ENCODE measurements at regions not wholly inside any gene's neighbourhood (a gene's known extent, or its start where the extent isn't known, plus 50 kb on each side); places are given as distances from the start of the nearest gene placed in this dataset.
A peak's percentile ranks its signal among the peaks of the same experiment; 100 is the strongest.

DNA sequence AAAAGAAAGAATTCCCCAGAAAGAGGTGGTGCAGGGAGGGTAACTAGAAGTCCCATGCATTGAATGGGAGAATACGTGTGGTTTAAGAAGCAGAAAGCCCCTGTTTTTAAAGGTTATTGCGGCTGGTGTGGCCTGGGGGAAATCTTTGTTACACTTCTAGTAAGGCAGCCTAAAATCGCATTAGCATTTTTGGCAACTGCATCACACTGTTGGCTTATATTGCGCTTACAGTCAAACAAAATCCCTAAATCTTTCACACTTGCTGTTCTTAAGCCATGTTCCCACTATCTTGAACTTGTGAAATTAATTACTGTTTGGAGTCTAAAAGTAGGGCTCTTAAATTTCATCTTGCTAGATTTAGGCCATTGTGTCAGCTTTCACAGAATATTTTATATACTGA is 66.0 kb upstream of the GOLIM4 start:
- peak overlapping the region in 2 of 21 experiments; percentile 36 to 50 for H3K27ac ChIP-seq
- H3K4me3 ChIP-seq, result no peak overlapping the region

DNA sequence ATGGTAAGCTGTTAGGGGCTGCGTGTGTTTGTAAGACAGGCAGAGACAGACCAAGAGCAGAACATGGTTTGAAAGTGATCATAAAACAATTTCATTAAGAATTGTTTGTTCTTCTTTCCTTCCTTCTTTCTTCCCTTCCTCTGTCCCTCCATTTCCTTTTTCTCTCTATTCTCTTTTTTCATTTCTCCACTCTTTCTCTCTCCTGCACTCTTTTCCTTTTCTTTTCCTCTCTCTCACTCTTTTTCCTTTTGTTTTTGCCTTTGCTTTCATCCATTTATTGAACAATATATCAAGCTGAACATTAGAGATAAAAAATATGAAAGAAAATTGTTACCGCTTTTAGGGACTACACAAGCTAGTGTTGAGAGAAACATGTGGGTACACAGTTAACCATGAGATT is 62.2 kb upstream of the GOLIM4 start:
- Histone ChIP-seq H3K27ac (no peak overlapping the region), H3K4me3 (no peak overlapping the region)

DNA sequence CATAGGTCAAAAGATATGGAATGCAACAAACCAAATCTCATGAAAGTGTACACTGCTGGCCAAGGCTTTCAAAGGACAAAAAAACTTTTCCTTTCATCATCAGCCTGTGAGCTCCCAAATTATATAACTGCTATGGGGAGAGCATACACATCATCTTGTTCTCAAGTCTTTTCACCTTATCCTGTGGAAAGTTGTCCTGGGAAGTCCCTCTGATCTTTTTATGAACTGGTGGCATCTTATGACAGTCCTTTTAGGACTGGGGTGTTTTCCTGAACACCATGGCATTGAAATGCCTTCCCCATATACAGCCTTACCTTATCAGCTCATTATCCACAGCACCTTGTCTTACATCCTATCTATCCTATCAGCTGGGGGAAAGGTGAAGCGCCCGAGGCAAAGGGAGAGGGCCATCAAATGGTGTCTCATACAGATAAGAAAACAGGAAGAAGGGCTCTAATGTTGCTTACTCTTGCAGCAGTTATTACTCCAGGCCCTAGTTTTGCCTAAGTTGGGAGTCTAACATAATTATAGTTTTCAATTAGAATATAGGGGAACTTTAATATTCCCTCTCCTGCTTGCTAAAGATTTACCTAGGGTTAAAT is 61.5 kb upstream of the GOLIM4 start:
- H3K27ac ChIP-seq, result no peak overlapping the region
- no peak overlapping the region for H3K4me3 ChIP-seq

DNA sequence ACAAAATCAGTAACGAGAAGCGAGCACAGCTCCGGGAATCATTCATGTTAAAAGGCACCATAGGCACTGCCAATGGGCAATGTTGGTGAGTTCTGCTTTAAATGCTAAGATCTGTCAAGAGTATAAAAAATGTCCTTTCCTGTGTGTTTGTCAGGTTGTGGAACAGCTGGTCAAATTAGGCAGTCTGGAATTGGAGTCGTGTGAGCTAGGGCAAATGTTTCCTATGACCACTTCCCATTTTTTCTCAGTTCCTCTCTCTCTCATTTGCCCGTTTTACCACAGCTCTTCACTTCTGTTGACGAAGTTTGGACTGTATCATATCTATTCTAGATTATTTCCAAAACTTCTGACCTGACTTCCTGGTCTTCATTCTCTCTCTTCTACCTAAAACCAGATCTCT is 60.8 kb upstream of the GOLIM4 start:
- Histone ChIP-seq H3K27ac (no peak overlapping the region), H3K4me3 (no peak overlapping the region)

DNA sequence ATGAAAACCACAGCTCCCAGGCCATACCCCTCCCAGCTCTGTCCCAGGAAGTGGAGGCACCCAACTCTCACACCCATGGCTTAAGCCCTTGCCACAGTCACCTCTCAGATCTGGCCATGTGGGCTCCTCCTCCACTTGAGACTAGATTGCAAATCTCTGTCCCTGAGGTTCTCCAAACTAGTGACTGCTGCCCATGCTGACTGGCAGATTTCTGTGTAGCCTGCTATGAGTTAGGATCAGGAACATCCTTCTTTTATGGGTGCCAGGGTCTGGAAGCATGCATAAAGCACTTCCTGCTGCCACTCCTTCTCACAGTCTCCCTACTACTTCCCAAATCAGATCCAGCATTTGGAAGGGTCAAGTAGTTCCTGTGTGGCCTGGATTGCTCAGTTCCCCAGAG is 59.6 kb upstream of the GOLIM4 start:
- H3K4me3 ChIP-seq, result no peak overlapping the region
- no peak overlapping the region for H3K27ac ChIP-seq

DNA sequence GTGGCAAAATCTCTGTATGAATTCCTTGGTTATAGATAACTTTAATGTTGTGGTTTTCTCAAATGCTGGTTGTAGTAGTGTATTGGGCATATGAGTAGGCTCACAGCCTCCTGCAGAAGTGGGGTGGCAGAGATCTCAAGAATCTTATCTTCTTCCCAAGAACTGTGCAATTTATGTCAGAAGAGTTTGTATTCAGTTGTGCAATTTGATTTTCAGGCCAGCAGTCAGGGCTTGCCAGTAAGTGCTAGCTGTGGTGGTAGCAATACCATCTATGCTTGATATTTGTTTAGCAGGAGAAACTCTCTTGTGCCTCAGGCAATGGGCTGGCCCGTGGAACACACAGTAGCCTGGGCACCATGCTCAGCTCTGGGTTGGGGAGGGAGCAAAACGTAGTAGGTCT is 58.4 kb upstream of the GOLIM4 start:
- H3K4me3 ChIP-seq, result no peak overlapping the region
- no peak overlapping the region for H3K27ac ChIP-seq

DNA sequence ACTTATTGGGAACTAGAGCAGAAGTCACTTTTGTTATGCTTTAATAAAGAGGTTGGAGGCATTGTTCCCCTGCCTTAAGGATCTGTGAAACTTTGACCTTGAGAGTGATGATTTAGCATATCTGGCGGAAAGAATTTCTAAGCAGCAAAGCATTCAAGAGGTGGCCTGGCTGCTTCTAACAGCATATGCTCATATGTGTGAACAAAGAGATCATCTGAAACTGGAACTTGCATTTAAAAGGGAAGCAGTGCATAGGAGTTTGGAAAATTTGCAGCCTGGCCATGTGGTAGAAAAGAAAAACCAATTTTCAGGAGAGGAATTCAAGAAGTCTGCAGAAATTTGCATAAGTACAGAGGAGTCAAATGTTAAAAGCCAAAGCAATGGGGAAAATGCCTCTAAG is 56.4 kb upstream of the GOLIM4 start:
- Histone ChIP-seq H3K27ac (no peak overlapping the region), H3K4me3 (no peak overlapping the region)

Data from skin epidermis (tissue), 12 donors.